CD8-positive, alpha-beta memory T cell (primary cell): ENCODE measurements at regions not wholly inside any gene's neighbourhood (a gene's known extent, or its start where the extent isn't known, plus 50 kb on each side); places are given as distances from the start of the nearest gene placed in this dataset.

Source experiments
- CTCF ChIA-PET: fragments of 350-600 bp; sonication (Branson Sonifier 250); formaldehyde crosslinking; loops from one replicate; lab custom pipeline; 2021; ENCODE audit warnings: antibody characterized with exemption; lab: Charles Lee
- POLR2A ChIA-PET: fragments of 350-600 bp; sonication (Branson Sonifier 250); formaldehyde crosslinking; loops from one replicate; lab custom pipeline; 2021; ENCODE audit warnings: antibody characterized with exemption; lab: Charles Lee
- DNase-seq, 5 donors: peaks; one replicate each; pipeline versions ENCODE4 v3.0.0 to v3.0.0-alpha.2; 2020 to 2022; ENCODE audit warnings: mixed read lengths in 1 of 5
- H3K27ac ChIP-seq: one replicate; pipeline ENCODE4 v1.7.0; 2013; ENCODE audit warnings: low read depth, mild to moderate bottlenecking, low read length, moderate library complexity
- H3K27me3 ChIP-seq: 2 replicates; pipeline ENCODE4 v1.7.0; 2013; ENCODE audit warnings: low read length, mild to moderate bottlenecking; ENCODE audit not compliant: insufficient read depth, poor library complexity, severe bottlenecking
- H3K36me3 ChIP-seq: 2 replicates; pipeline ENCODE4 v1.7.0; 2013; ENCODE audit warnings: mild to moderate bottlenecking, low read length, moderate library complexity; ENCODE audit not compliant: insufficient read depth
- H3K4me1 ChIP-seq: 2 replicates; pipeline ENCODE4 v1.7.0; 2013; ENCODE audit warnings: mild to moderate bottlenecking, low read length, moderate library complexity; ENCODE audit not compliant: insufficient read depth
- H3K4me3 ChIP-seq: 2 replicates; pipeline ENCODE4 v1.7.0; 2013; ENCODE audit warnings: mild to moderate bottlenecking, low read length
- H3K9me3 ChIP-seq: 2 replicates; pipeline ENCODE4 v1.7.0; 2013; ENCODE audit warnings: mild to moderate bottlenecking, low read length
- H3K27ac Mint-ChIP-seq, 8 donors: one replicate each; pipeline ENCODE4 v1.8.0; 2020 to 2021; ENCODE audit warnings: mixed read lengths in 8 of 8, mild to moderate bottlenecking in 6 of 8, inconsistent platforms in 3 of 8, moderate library complexity in 3 of 8
- H3K27me3 Mint-ChIP-seq, 2 donors: one replicate each; pipeline ENCODE4 v1.8.0; 2020 to 2021; ENCODE audit warnings: mixed read lengths in 2 of 2, mild to moderate bottlenecking in 1 of 2, moderate library complexity in 1 of 2
- H3K36me3 Mint-ChIP-seq, 3 donors: one replicate each; pipeline ENCODE4 v1.8.0; 2020 to 2021; ENCODE audit warnings: mixed read lengths in 3 of 3, inconsistent platforms in 1 of 3, mild to moderate bottlenecking in 1 of 3
- H3K4me1 Mint-ChIP-seq, 3 donors: one replicate each; pipeline ENCODE4 v1.8.0; 2020 to 2021; ENCODE audit warnings: mixed read lengths in 3 of 3, inconsistent platforms in 1 of 3, mild to moderate bottlenecking in 1 of 3
- H3K4me3 Mint-ChIP-seq, 7 donors: one replicate each; pipeline ENCODE4 v1.8.0; 2020 to 2021; ENCODE audit warnings: mixed read lengths in 7 of 7, mild to moderate bottlenecking in 6 of 7, moderate library complexity in 4 of 7, inconsistent platforms in 2 of 7
- H3K9me3 Mint-ChIP-seq, 5 donors: one replicate each; pipeline ENCODE4 v1.8.0; 2020 to 2022; ENCODE audit warnings: mixed read lengths in 5 of 5, mild to moderate bottlenecking in 3 of 5, moderate library complexity in 2 of 5, inconsistent platforms in 1 of 5

GRCh38 chr16:61575617-61576016 lies 460.6 kb downstream of the CDH8 start:
- H3K4me1 ChIP-seq: no peaks in the 10 kb centered on the region
- ChIA-PET POLR2A (no interaction called here), CTCF (no interaction called here)
- H3K27me3 ChIP-seq: no peaks in the 10 kb centered on the region
- H3K4me3 ChIP-seq: no peak overlapping the region
- H3K27ac Mint-ChIP-seq: no peak overlapping the region
- H3K4me3 Mint-ChIP-seq: no peak overlapping the region
- H3K27me3 Mint-ChIP-seq: no peaks in the 10 kb centered on the region
- H3K27ac ChIP-seq: no peak overlapping the region
- DNase-seq: no peak
- H3K9me3 Mint-ChIP-seq: peaks cover 23 to 47% (median 33%) of the 10 kb centered on the region in 5 donors
- no peaks in the 10 kb centered on the region for H3K9me3 ChIP-seq
- H3K4me1 Mint-ChIP-seq: no peaks in the 10 kb centered on the region
- no peaks in the 10 kb centered on the region for H3K36me3 ChIP-seq
- no peaks in the 10 kb centered on the region for H3K36me3 Mint-ChIP-seq

DNA sequence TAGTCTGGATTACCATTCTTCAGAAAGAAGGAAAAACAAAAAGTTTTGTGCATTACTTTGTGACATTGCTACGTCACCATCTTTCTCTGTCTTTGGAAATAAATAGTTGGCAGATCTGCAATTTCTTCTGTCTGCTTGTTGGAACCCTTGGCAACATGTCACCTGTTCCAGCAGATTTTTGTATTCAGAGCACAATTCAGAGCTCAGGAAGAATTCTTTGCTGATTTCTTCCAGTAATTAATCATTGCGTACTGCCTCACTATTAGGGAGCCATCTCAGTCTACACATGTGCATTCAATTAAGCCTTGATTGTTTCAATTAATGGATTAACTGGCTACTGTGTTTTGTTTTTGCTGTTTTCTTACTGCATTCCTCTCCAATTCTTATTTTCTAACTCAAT lies 467.2 kb downstream of the CDH8 start:
- Histone ChIP-seq H3K27me3 (no peaks in the 10 kb centered on the region), H3K4me1 (no peaks in the 10 kb centered on the region), H3K36me3 (no peaks in the 10 kb centered on the region), H3K4me3 (no peak overlapping the region), H3K9me3 (no peaks in the 10 kb centered on the region), H3K27ac (no peak overlapping the region)
- ChIA-PET CTCF (no interaction called here), POLR2A (no interaction called here)
- peaks cover 0 to 1% (median 0%) of the 10 kb centered on the region in 3 donors for H3K36me3 Mint-ChIP-seq
- H3K27ac Mint-ChIP-seq: no peak overlapping the region
- H3K4me1 Mint-ChIP-seq: no peaks in the 10 kb centered on the region
- no peak overlapping the region for H3K4me3 Mint-ChIP-seq
- peaks cover 0 to 1% of the 10 kb centered on the region in 2 donors for H3K27me3 Mint-ChIP-seq
- peaks cover 20 to 50% (median 25%) of the 10 kb centered on the region in 5 donors for H3K9me3 Mint-ChIP-seq
- DNase-seq: no peak

GRCh38 chr16:61564716-61565115 lies 471.5 kb downstream of the CDH8 start:
- Histone ChIP-seq H3K4me3 (no peak overlapping the region), H3K36me3 (no peaks in the 10 kb centered on the region), H3K27ac (no peak overlapping the region), H3K27me3 (no peaks in the 10 kb centered on the region), H3K4me1 (no peaks in the 10 kb centered on the region), H3K9me3 (no peaks in the 10 kb centered on the region)
- peaks cover 0 to 1% (median 0%) of the 10 kb centered on the region in 3 donors for H3K36me3 Mint-ChIP-seq
- POLR2A ChIA-PET: no interaction called here
- no peak overlapping the region for H3K27ac Mint-ChIP-seq
- CTCF ChIA-PET: no interaction called here
- H3K4me1 Mint-ChIP-seq: no peaks in the 10 kb centered on the region
- DNase-seq: no peak
- peaks cover 0 to 1% of the 10 kb centered on the region in 2 donors for H3K27me3 Mint-ChIP-seq
- H3K4me3 Mint-ChIP-seq: no peak overlapping the region
- H3K9me3 Mint-ChIP-seq: peaks cover 12 to 52% (median 19%) of the 10 kb centered on the region in 5 donors

GRCh38 chr16:61555718-61556441 lies 480.4 kb downstream of the CDH8 start:
- no peaks in the 10 kb centered on the region for H3K27me3 Mint-ChIP-seq
- POLR2A ChIA-PET: no interaction called here
- H3K9me3 Mint-ChIP-seq: peaks cover 7 to 35% (median 17%) of the 10 kb centered on the region in 5 donors
- Histone ChIP-seq H3K4me1 (no peaks in the 10 kb centered on the region), H3K27me3 (no peaks in the 10 kb centered on the region), H3K9me3 (no peaks in the 10 kb centered on the region), H3K4me3 (no peak overlapping the region), H3K27ac (no peak overlapping the region), H3K36me3 (no peaks in the 10 kb centered on the region)
- CTCF ChIA-PET: no interaction called here
- H3K36me3 Mint-ChIP-seq: no peaks in the 10 kb centered on the region
- DNase-seq: no peak
- no peak overlapping the region for H3K27ac Mint-ChIP-seq
- no peak overlapping the region for H3K4me3 Mint-ChIP-seq
- H3K4me1 Mint-ChIP-seq: no peaks in the 10 kb centered on the region

GRCh38 chr16:61549327-61549726 lies 486.9 kb downstream of the CDH8 start:
- Histone ChIP-seq H3K4me3 (no peak overlapping the region), H3K9me3 (no peaks in the 10 kb centered on the region), H3K4me1 (no peaks in the 10 kb centered on the region), H3K27me3 (no peaks in the 10 kb centered on the region), H3K36me3 (no peaks in the 10 kb centered on the region), H3K27ac (no peak overlapping the region)
- no peaks in the 10 kb centered on the region for H3K27me3 Mint-ChIP-seq
- POLR2A ChIA-PET: no interaction called here
- H3K4me3 Mint-ChIP-seq: no peak overlapping the region
- no peak overlapping the region for H3K27ac Mint-ChIP-seq
- peaks cover 8 to 36% (median 16%) of the 10 kb centered on the region in 5 donors for H3K9me3 Mint-ChIP-seq
- CTCF ChIA-PET: no interaction called here
- no peaks in the 10 kb centered on the region for H3K36me3 Mint-ChIP-seq
- no peak for DNase-seq
- H3K4me1 Mint-ChIP-seq: no peaks in the 10 kb centered on the region

GRCh38 chr16:61547626-61548025 lies 488.6 kb downstream of the CDH8 start:
- no peaks in the 10 kb centered on the region for H3K36me3 Mint-ChIP-seq
- H3K4me1 ChIP-seq: no peaks in the 10 kb centered on the region
- H3K4me3 ChIP-seq: no peak overlapping the region
- DNase-seq: no peak
- H3K27ac ChIP-seq: no peak overlapping the region
- ChIA-PET CTCF (no interaction called here), POLR2A (no interaction called here)
- H3K27ac Mint-ChIP-seq: no peak overlapping the region
- no peak overlapping the region for H3K4me3 Mint-ChIP-seq
- H3K27me3 Mint-ChIP-seq: no peaks in the 10 kb centered on the region
- H3K27me3 ChIP-seq: no peaks in the 10 kb centered on the region
- peaks cover 10 to 40% (median 14%) of the 10 kb centered on the region in 5 donors for H3K9me3 Mint-ChIP-seq
- no peaks in the 10 kb centered on the region for H3K9me3 ChIP-seq
- H3K36me3 ChIP-seq: no peaks in the 10 kb centered on the region
- no peaks in the 10 kb centered on the region for H3K4me1 Mint-ChIP-seq

- H3K4me3 ChIP-seq: no peak overlapping the region
- H3K36me3 ChIP-seq: no peaks in the 10 kb centered on the region
- ChIA-PET POLR2A (no interaction called here), CTCF (no interaction called here)
- no peak for DNase-seq
- no peaks in the 10 kb centered on the region for H3K4me1 ChIP-seq
- no peak overlapping the region for H3K27ac ChIP-seq
- no peaks in the 10 kb centered on the region for H3K27me3 ChIP-seq
- Mint-ChIP-seq H3K4me3 (no peak overlapping the region), H3K36me3 (no peaks in the 10 kb centered on the region), H3K27me3 (no peaks in the 10 kb centered on the region), H3K9me3 (peaks cover 8 to 56% (median 16%) of the 10 kb centered on the region in 5 donors), H3K27ac (no peak overlapping the region), H3K4me1 (no peaks in the 10 kb centered on the region)
- H3K9me3 ChIP-seq: no peaks in the 10 kb centered on the region
These were observed 492.1 kb downstream of the CDH8 start for GRCh38 chr16:61544165-61544564.

DNA sequence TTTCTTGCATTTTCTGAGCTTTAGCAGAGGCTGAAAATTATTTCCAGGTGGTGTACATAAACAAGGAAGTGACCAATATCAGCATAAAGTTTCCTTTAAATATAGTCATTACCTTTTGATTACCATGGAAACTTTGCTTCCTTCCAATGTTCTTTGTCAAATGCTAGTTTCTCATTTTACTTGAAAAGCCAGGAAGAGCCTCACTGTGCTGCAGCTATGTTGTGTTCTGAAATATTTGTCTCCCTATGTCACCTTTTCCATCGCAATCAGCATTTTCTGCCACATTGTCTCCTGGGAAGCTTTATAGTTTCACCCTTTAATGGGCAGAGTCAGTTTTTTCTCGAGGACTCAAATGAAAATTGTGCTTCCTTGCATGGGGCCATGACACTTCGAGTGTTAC lies 496.0 kb downstream of the CDH8 start:
- CTCF ChIA-PET: no interaction called here
- no peak overlapping the region for H3K27ac Mint-ChIP-seq

More for the DNA sequence above, 496.0 kb downstream of the CDH8 start:
- no peak for DNase-seq
- peaks cover 20 to 58% (median 25%) of the 10 kb centered on the region in 5 donors for H3K9me3 Mint-ChIP-seq
- H3K27me3 Mint-ChIP-seq: no peaks in the 10 kb centered on the region
- H3K27me3 ChIP-seq: no peaks in the 10 kb centered on the region
- H3K36me3 ChIP-seq: no peaks in the 10 kb centered on the region
- no peak overlapping the region for H3K27ac ChIP-seq
- no peak overlapping the region for H3K4me3 ChIP-seq
- no peaks in the 10 kb centered on the region for H3K4me1 Mint-ChIP-seq
- no peaks in the 10 kb centered on the region for H3K4me1 ChIP-seq
- H3K36me3 Mint-ChIP-seq: no peaks in the 10 kb centered on the region
- H3K4me3 Mint-ChIP-seq: no peak overlapping the region
- no peaks in the 10 kb centered on the region for H3K9me3 ChIP-seq
- POLR2A ChIA-PET: no interaction called here
